HUDEP-2 (cell line): ENCODE measurements at regions not wholly inside any gene's neighbourhood (a gene's known extent, or its start where the extent isn't known, plus 50 kb on each side); places are given as distances from the start of the nearest gene placed in this dataset.
A peak's percentile ranks its signal among the peaks of the same experiment; 100 is the strongest.

Experiments used
- DNase-seq, 76 experiments: peaks; one replicate each; lab custom pipeline; 2025; ENCODE audit not compliant: unreplicated experiment in 76 of 76; lab: John Stamatoyannopoulos, UW

GRCh38 chr1:18535391-18536210 lies 54.9 kb downstream of the KLHDC7A start:
- DNase-seq = no peak

GRCh38 chr1:18536356-18536755 lies 55.6 kb downstream of the KLHDC7A start:
- no peak for DNase-seq

- no peak for DNase-seq
These were observed 56.2 kb downstream of the KLHDC7A start for GRCh38 chr1:18536915-18537314.

GRCh38 chr1:18537386-18538306 lies 56.9 kb downstream of the KLHDC7A start:
- DNase-seq = no peak

GRCh38 chr1:18539171-18539570 lies 58.4 kb downstream of the KLHDC7A start:
- no peak for DNase-seq

- DNase-seq = no peak
These were observed 59.5 kb downstream of the KLHDC7A start for GRCh38 chr1:18540136-18540765.

GRCh38 chr1:18541046-18541795 lies 60.5 kb downstream of the KLHDC7A start:
- DNase-seq = no peak

GRCh38 chr1:18542351-18542750 lies 61.6 kb downstream of the KLHDC7A start:
- no peak for DNase-seq

- DNase-seq = no peak
These were observed 65.3 kb downstream of the KLHDC7A start for GRCh38 chr1:18546026-18546425.

GRCh38 chr1:18547460-18547859 lies 66.7 kb downstream of the KLHDC7A start:
- no peak for DNase-seq

GRCh38 chr1:18548643-18549042 lies 67.9 kb downstream of the KLHDC7A start:
- DNase-seq = no peak

- DNase-seq = no peak
These were observed 68.4 kb downstream of the KLHDC7A start for GRCh38 chr1:18549106-18549505.

GRCh38 chr1:18549906-18550305 lies 69.2 kb downstream of the KLHDC7A start:
- DNase-seq = no peak

- DNase-seq = no peak
These were observed 71.9 kb downstream of the KLHDC7A start for GRCh38 chr1:18552631-18553030.

GRCh38 chr1:18553388-18553787 lies 72.7 kb downstream of the KLHDC7A start:
- no peak for DNase-seq

GRCh38 chr1:18554099-18554498 lies 73.4 kb downstream of the KLHDC7A start:
- no peak for DNase-seq

- DNase-seq = no peak
These were observed 73.9 kb downstream of the KLHDC7A start for GRCh38 chr1:18554597-18554996.

GRCh38 chr1:18555036-18555435 lies 74.3 kb downstream of the KLHDC7A start:
- no peak for DNase-seq

- DNase-seq = peak in 5 of 76 experiments; percentile 4 to 42 (median 11)
These were observed 74.3 kb upstream of the PAX7 start for GRCh38 chr1:18556364-18556763.
